ENCODE measurements at regions not wholly inside any gene's neighbourhood (a gene's known extent, or its start where the extent isn't known, plus 50 kb on each side); places are given as distances from the start of the nearest gene placed in this dataset.

DNA sequence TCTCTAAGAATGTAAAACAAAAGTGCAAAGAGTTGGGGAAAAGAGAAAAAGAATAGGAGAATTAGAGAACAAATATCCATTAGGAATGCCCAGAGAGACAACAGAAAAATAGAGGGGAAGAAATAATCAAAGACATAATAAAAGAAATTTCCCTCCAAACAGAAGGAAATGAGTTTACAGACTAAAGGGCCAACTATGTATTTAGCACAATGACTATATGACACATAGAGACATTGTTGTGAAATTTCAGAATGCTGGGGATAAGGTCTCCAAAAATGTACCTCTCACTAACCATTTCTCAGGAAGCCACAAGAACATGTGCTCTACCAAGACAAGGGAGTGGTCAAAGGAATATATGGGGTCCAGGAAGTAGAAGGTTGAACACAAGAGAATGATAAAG lies 121.0 kb upstream of the ACSL4 start:
- TF ChIP-seq, protein P1, sequence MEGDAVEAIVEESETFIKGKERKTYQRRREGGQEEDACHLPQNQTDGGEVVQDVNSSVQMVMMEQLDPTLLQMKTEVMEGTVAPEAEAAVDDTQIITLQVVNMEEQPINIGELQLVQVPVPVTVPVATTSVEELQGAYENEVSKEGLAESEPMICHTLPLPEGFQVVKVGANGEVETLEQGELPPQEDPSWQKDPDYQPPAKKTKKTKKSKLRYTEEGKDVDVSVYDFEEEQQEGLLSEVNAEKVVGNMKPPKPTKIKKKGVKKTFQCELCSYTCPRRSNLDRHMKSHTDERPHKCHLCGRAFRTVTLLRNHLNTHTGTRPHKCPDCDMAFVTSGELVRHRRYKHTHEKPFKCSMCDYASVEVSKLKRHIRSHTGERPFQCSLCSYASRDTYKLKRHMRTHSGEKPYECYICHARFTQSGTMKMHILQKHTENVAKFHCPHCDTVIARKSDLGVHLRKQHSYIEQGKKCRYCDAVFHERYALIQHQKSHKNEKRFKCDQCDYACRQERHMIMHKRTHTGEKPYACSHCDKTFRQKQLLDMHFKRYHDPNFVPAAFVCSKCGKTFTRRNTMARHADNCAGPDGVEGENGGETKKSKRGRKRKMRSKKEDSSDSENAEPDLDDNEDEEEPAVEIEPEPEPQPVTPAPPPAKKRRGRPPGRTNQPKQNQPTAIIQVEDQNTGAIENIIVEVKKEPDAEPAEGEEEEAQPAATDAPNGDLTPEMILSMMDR (conservative IDR thresholded peaks at IDR 0.05 in 1 of 2, IDR thresholded peaks at IDR 0.05 in 1 of 2; ENCODE audit: extremely low read depth in 1 of 2, insufficient read depth in 1 of 2, low read depth in 1 of 2, low read length in 2 of 2), result no peak
- no peak for TF ChIP-seq EZH2 (IDR thresholded peaks at IDR 0.05; ENCODE audit: borderline replicate concordance, low read length)
